SU-DHL-6 (cell line): ENCODE measurements at regions not wholly inside any gene's neighbourhood (a gene's known extent, or its start where the extent isn't known, plus 50 kb on each side); places are given as distances from the start of the nearest gene placed in this dataset.

Experiments
- H2AFZ ChIP-seq: fragments of 200-600 bp; sonication (generic); 2 replicates; pipeline ENCODE4 v1.6.1; 2014; ENCODE audit warnings: low read depth, mild to moderate bottlenecking, moderate library complexity, mixed read lengths, antibody characterized with exemption, low read length; ENCODE audit not compliant: severe bottlenecking
- H3F3A ChIP-seq: fragments of 200-600 bp; shearing (Covaris generic); 2 replicates; pipeline ENCODE4 v1.6.0; 2016; ENCODE audit warnings: antibody characterized with exemption, mild to moderate bottlenecking; ENCODE audit not compliant: insufficient read depth
- H3K27ac ChIP-seq: fragments of 200-600 bp; sonication (generic); 2 replicates; pipeline ENCODE4 v1.5.1; 2016; ENCODE audit warnings: low read depth, mild to moderate bottlenecking, low read length, moderate library complexity, mixed read lengths
- H3K27me3 ChIP-seq: fragments of 200-600 bp; sonication (generic), shearing (Covaris generic); 2 replicates; pipeline ENCODE4 v1.6.0; 2014; ENCODE audit warnings: mild to moderate bottlenecking, low read length
- H3K36me3 ChIP-seq: fragments of 200-600 bp; sonication (generic); 2 replicates; pipeline ENCODE4 v1.6.1; 2014; ENCODE audit warnings: mild to moderate bottlenecking, low read length, mixed read lengths
- H3K4me2 ChIP-seq: fragments of 300-600, 200-600 bp; shearing (Covaris generic), sonication (generic); 2 replicates; pipeline ENCODE4 v1.6.0; 2014; ENCODE audit warnings: low read length, low read depth, mild to moderate bottlenecking; ENCODE audit not compliant: poor library complexity, severe bottlenecking
- H3K4me3 ChIP-seq: fragments of 200-600 bp; sonication (generic); 2 replicates; pipeline ENCODE4 v1.5.1; 2014; ENCODE audit warnings: antibody characterized with exemption, low read length, mild to moderate bottlenecking, mixed read lengths; ENCODE audit not compliant: insufficient read depth, poor library complexity, severe bottlenecking
- H3K79me2 ChIP-seq: fragments of 200-600 bp; sonication (generic); 2 replicates; pipeline ENCODE4 v1.6.1; 2014; ENCODE audit warnings: mild to moderate bottlenecking, low read length, moderate library complexity; ENCODE audit not compliant: insufficient read depth
- H3K9ac ChIP-seq: fragments of 200-600 bp; sonication (generic); 2 replicates; pipeline ENCODE4 v1.7.0; 2014; ENCODE audit warnings: mild to moderate bottlenecking, low read length
- H3K9me2 ChIP-seq: fragments of 200-600 bp; sonication (generic); replicated peaks from 2 replicates; pipeline ENCODE4 v1.6.1; 2014; ENCODE audit warnings: low read length; ENCODE audit not compliant: insufficient read depth
- H3K9me3 ChIP-seq: fragments of 200-600 bp; sonication (generic); 2 replicates; pipeline ENCODE4 v1.6.1; 2014; ENCODE audit warnings: low read length, mixed read lengths; ENCODE audit not compliant: insufficient read depth
- H4K20me1 ChIP-seq: fragments of 200-600 bp; sonication (generic); 2 replicates; pipeline ENCODE4 v1.6.1; 2014; ENCODE audit warnings: low read depth, mild to moderate bottlenecking, antibody characterized with exemption, low read length, moderate library complexity, mixed read lengths
- EZH2phosphoT487 ChIP-seq: fragments of 200-600 bp; sonication (generic), shearing (Covaris generic); conservative IDR thresholded peaks from 2 replicates; pipeline ENCODE4 v1.6.1; 2018; ENCODE audit warnings: mild to moderate bottlenecking, antibody characterized with exemption, low read length, moderate library complexity, mixed read lengths
- TF ChIP-seq, protein P1 (sequence below): fragments of 200-600 bp; sonication (generic); IDR thresholded peaks from one replicate; pipeline ENCODE4 v1.5.1; 2017; ENCODE audit warnings: antibody characterized with exemption, mild to moderate bottlenecking, low read length, moderate library complexity; ENCODE audit not compliant: insufficient read depth, poor library complexity, severe bottlenecking

DNA sequence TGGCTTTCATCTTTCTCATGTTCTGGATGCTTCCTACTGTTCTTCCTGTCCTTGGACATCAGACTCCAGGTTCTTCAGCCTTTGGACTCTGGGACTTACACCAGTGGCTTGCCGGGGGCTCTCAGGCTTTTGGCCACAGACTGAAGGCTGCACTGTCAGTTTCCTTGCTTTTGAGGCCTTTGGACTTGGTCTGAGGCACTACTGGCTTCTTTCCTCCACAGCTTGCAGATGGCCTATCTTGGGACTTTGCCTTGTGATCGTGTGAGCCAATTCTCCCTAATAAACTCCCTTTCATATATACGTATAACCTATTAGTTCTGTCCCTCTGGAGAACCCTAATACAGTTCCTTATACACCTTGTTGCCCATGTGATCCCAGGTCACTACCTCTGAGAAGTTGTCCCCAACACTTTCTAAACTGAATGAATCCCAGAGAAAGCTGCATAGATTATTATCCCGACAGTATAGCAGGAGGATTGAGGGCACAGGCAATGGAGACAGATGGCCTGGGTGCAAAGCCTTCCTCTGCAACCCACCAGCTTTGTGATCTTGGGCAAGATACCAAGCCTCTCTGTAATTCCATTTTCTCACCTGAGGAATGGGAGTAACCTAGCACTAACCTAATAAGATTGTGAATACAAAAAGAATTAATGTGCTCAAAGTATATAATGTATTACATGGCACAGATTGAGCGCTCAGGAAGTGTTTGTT lies 449.6 kb upstream of the BRINP1 start:
- no peaks in the 10 kb centered on the region for H3F3A ChIP-seq
- H3K4me3 ChIP-seq = no peak overlapping the region
- H3K9ac ChIP-seq = no peak overlapping the region
- no peaks in the 10 kb centered on the region for H3K9me2 ChIP-seq
- H3K79me2 ChIP-seq = no peaks in the 10 kb centered on the region
- H3K36me3 ChIP-seq = no peaks in the 10 kb centered on the region
- no peaks in the 10 kb centered on the region for H3K9me3 ChIP-seq
- H3K27ac ChIP-seq = no peak overlapping the region
- no peak overlapping the region for H3K4me2 ChIP-seq
- no peak for TF ChIP-seq EZH2phosphoT487
- TF ChIP-seq, protein P1, sequence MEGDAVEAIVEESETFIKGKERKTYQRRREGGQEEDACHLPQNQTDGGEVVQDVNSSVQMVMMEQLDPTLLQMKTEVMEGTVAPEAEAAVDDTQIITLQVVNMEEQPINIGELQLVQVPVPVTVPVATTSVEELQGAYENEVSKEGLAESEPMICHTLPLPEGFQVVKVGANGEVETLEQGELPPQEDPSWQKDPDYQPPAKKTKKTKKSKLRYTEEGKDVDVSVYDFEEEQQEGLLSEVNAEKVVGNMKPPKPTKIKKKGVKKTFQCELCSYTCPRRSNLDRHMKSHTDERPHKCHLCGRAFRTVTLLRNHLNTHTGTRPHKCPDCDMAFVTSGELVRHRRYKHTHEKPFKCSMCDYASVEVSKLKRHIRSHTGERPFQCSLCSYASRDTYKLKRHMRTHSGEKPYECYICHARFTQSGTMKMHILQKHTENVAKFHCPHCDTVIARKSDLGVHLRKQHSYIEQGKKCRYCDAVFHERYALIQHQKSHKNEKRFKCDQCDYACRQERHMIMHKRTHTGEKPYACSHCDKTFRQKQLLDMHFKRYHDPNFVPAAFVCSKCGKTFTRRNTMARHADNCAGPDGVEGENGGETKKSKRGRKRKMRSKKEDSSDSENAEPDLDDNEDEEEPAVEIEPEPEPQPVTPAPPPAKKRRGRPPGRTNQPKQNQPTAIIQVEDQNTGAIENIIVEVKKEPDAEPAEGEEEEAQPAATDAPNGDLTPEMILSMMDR = no peak
- no peaks in the 10 kb centered on the region for H3K27me3 ChIP-seq
- H2AFZ ChIP-seq = no peak overlapping the region
- H4K20me1 ChIP-seq = no peaks in the 10 kb centered on the region

DNA sequence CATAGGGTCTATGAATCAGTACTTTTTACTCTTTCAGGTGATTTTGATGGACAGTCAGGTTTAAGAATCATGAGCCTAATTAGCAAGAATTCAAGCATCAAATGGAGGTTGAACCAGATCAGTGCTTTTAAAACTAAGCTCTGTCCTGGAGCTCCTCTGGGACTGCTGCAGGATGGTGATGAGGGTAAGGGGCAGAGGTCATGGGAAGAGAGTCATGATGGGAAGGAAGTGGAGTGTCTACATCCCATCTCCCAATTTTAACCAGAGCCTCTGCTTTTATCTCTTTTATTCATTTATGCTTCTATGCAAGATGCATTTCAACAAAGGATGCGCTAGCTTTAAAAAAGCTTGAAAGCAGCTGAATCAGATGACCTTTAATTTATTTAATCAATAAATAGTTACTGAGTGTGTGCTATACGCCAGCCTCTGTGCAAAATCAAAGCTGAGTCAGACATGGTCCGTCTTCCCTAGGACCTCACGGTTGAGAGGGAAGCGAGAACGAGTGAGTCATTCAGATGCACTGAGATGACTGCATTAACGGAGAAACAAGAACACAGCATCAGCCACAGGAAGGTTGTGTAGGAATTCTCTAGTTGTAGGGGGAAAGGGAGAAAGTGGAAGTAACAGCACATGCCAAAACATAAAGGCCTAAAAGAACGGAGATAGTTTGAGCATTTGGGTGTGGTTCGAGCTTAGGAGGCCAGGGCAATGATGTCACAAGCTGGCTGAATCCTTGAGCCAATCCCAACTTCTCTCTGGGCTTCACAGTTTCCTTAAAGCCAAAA lies 441.6 kb upstream of the BRINP1 start:
- H3K4me3 ChIP-seq = no peak overlapping the region
- H3K4me2 ChIP-seq = no peak overlapping the region
- H3K27ac ChIP-seq = no peak overlapping the region
- H3K79me2 ChIP-seq = no peaks in the 10 kb centered on the region
- no peaks in the 10 kb centered on the region for H4K20me1 ChIP-seq
- TF ChIP-seq, protein P1 = no peak
- TF ChIP-seq EZH2phosphoT487 = no peak
- H2AFZ ChIP-seq = no peak overlapping the region
- no peaks in the 10 kb centered on the region for H3K9me2 ChIP-seq
- H3F3A ChIP-seq = no peaks in the 10 kb centered on the region
- H3K27me3 ChIP-seq = no peaks in the 10 kb centered on the region
- H3K9ac ChIP-seq = no peak overlapping the region
- no peaks in the 10 kb centered on the region for H3K36me3 ChIP-seq
- no peaks in the 10 kb centered on the region for H3K9me3 ChIP-seq

DNA sequence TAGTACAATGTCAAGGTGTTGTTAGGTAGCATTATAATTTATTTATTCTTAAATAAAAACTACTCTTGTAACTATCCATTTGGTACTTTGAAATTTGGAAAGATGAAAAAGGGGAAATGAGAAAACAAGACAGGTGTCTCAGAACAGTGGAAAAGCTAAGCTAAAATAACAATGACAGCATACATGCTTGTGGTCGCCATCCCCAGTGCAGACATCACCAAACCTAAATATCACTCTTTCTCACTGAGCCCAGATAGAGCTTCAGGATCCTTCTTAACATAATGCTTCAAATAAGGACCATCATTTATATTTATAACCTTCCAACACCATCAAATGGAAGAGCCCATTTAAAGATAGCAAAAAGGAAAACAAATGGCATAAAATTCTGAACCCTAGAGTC lies 434.4 kb upstream of the BRINP1 start:
- Histone ChIP-seq H3K4me3 (no peak overlapping the region), H3K4me2 (peak overlapping the region; percentile 76), H3K27ac (peak overlapping the region; percentile 99), H3F3A (peaks cover 18% of the 10 kb centered on the region), H3K27me3 (no peaks in the 10 kb centered on the region), H3K9ac (peak overlapping the region; percentile 57), H3K36me3 (no peaks in the 10 kb centered on the region), H3K9me3 (no peaks in the 10 kb centered on the region), H3K79me2 (no peaks in the 10 kb centered on the region), H2AFZ (no peak overlapping the region), H3K9me2 (no peaks in the 10 kb centered on the region), H4K20me1 (no peaks in the 10 kb centered on the region)
- no peak for TF ChIP-seq EZH2phosphoT487
- TF ChIP-seq, protein P1 = no peak
